Astrocyte (in vitro differentiated cells and primary cell): ENCODE measurements at regions not wholly inside any gene's neighbourhood (a gene's known extent, or its start where the extent isn't known, plus 50 kb on each side); places are given as distances from the start of the nearest gene placed in this dataset.

Experiments used
- DNase-seq: peaks from one replicate; pipeline ENCODE4 v3.0.0-alpha.2; 2010; ENCODE audit warnings: low read depth
- FAIRE-seq: peaks from 2 replicates; lab custom pipeline; 2011; peaks lifted over from hg19 to GRCh38; lab: Jason Lieb, UNC
- H2AFZ ChIP-seq: 2 replicates; pipeline ENCODE4 v1.6.0; 2012; ENCODE audit warnings: low read depth, low read length, inconsistent platforms
- H3K27ac ChIP-seq: 2 replicates; pipeline ENCODE4 v1.5.1; 2011; ENCODE audit warnings: low read depth, low read length, inconsistent platforms
- H3K27me3 ChIP-seq: 2 replicates; pipeline ENCODE4 v1.6.0; 2011; ENCODE audit warnings: low read length, inconsistent platforms; ENCODE audit not compliant: insufficient read depth
- H3K36me3 ChIP-seq: 2 replicates; pipeline ENCODE4 v1.5.1; 2011; ENCODE audit warnings: low read length, inconsistent platforms; ENCODE audit not compliant: insufficient read depth
- H3K4me1 ChIP-seq: 2 replicates; pipeline ENCODE4 v1.5.1; 2011; ENCODE audit warnings: low read length, inconsistent platforms; ENCODE audit not compliant: insufficient read depth
- H3K4me2 ChIP-seq: 2 replicates; pipeline ENCODE4 v1.6.0; 2012; ENCODE audit warnings: low read length, inconsistent platforms
- H3K4me3 ChIP-seq: 2 replicates; pipeline ENCODE4 v1.5.1; 2011; ENCODE audit warnings: low read depth, mild to moderate bottlenecking, low read length, inconsistent platforms; ENCODE audit not compliant: insufficient read depth
- H3K79me2 ChIP-seq: 2 replicates; pipeline ENCODE4 v1.6.0; 2012; ENCODE audit warnings: mild to moderate bottlenecking, low read length, inconsistent platforms; ENCODE audit not compliant: insufficient read depth
- H3K9ac ChIP-seq: 2 replicates; pipeline ENCODE4 v1.6.0; 2012; ENCODE audit warnings: mild to moderate bottlenecking, low read length, inconsistent platforms
- H3K9me3 ChIP-seq: 2 replicates; pipeline ENCODE4 v1.5.1; 2012; ENCODE audit warnings: low read depth, mild to moderate bottlenecking, low read length, inconsistent platforms; ENCODE audit not compliant: insufficient read depth
- H4K20me1 ChIP-seq: 2 replicates; pipeline ENCODE4 v1.6.0; 2012; ENCODE audit warnings: low read length, inconsistent platforms; ENCODE audit not compliant: insufficient read depth
- H3K27ac Mint-ChIP-seq: one replicate; pipeline ENCODE4 v1.8.0; 2021; ENCODE audit warnings: mild to moderate bottlenecking, mixed read lengths; ENCODE audit not compliant: unreplicated experiment
- H3K27me3 Mint-ChIP-seq: one replicate; pipeline ENCODE4 v1.8.0; 2021; ENCODE audit warnings: low read depth, mixed read lengths; ENCODE audit not compliant: unreplicated experiment
- H3K36me3 Mint-ChIP-seq: one replicate; pipeline ENCODE4 v1.8.0; 2021; ENCODE audit warnings: low read depth, mixed read lengths; ENCODE audit not compliant: unreplicated experiment
- H3K4me1 Mint-ChIP-seq: one replicate; pipeline ENCODE4 v1.8.0; 2021; ENCODE audit warnings: low read depth, mixed read lengths; ENCODE audit not compliant: unreplicated experiment
- H3K4me3 Mint-ChIP-seq: one replicate; pipeline ENCODE4 v1.8.0; 2021; ENCODE audit warnings: mild to moderate bottlenecking, moderate library complexity, mixed read lengths; ENCODE audit not compliant: unreplicated experiment
- H3K9me3 Mint-ChIP-seq: one replicate; pipeline ENCODE4 v1.8.0; 2021; ENCODE audit warnings: mild to moderate bottlenecking, mixed read lengths; ENCODE audit not compliant: unreplicated experiment
- CTCF ChIP-seq: IDR thresholded peaks from 2 replicates; pipeline ENCODE4 v1.5.1; 2011; ENCODE audit warnings: low read depth, mild to moderate bottlenecking, inconsistent platforms, low read length, moderate library complexity; ENCODE audit not compliant: insufficient read depth
- EZH2 ChIP-seq: IDR thresholded peaks from 2 replicates; pipeline ENCODE4 v1.6.1; 2012; ENCODE audit warnings: mild to moderate bottlenecking, low read length, inconsistent platforms; ENCODE audit not compliant: insufficient read depth

- H3K4me3 Mint-ChIP-seq = no peak overlapping the region
- H3K27ac Mint-ChIP-seq = no peak overlapping the region
- H3K9me3 Mint-ChIP-seq = peaks cover 9% of the 10 kb centered on the region
- Histone ChIP-seq H3K79me2 (no peaks in the 10 kb centered on the region), H3K4me3 (no peak overlapping the region), H3K27me3 (no peaks in the 10 kb centered on the region), H2AFZ (no peak overlapping the region), H3K9ac (no peak overlapping the region), H3K9me3 (no peaks in the 10 kb centered on the region), H4K20me1 (no peaks in the 10 kb centered on the region), H3K27ac (no peak overlapping the region), H3K36me3 (no peaks in the 10 kb centered on the region), H3K4me1 (peaks cover 5% of the 10 kb centered on the region), H3K4me2 (no peak overlapping the region)
- no peak for FAIRE-seq
- TF ChIP-seq EZH2 = no peak
- no peak for TF ChIP-seq CTCF
- H3K27me3 Mint-ChIP-seq = peaks cover 11% of the 10 kb centered on the region
- no peak for DNase-seq
- H3K4me1 Mint-ChIP-seq = peaks cover 10% of the 10 kb centered on the region
- H3K36me3 Mint-ChIP-seq = no peaks in the 10 kb centered on the region
Measured at GRCh38 chr4:38327174-38327573, 336.8 kb upstream of the KLF3 start.

- Histone ChIP-seq H2AFZ (no peak overlapping the region), H3K4me3 (no peak overlapping the region), H3K4me1 (no peaks in the 10 kb centered on the region), H3K27ac (no peak overlapping the region), H3K9me3 (no peaks in the 10 kb centered on the region), H3K36me3 (no peaks in the 10 kb centered on the region), H3K4me2 (no peak overlapping the region), H3K79me2 (no peaks in the 10 kb centered on the region), H3K27me3 (no peaks in the 10 kb centered on the region), H3K9ac (no peak overlapping the region), H4K20me1 (no peaks in the 10 kb centered on the region)
- H3K4me1 Mint-ChIP-seq = peaks cover 7% of the 10 kb centered on the region
- peaks cover 11% of the 10 kb centered on the region for H3K27me3 Mint-ChIP-seq
- no peaks in the 10 kb centered on the region for H3K36me3 Mint-ChIP-seq
- TF ChIP-seq CTCF = no peak
- TF ChIP-seq EZH2 = no peak
- DNase-seq (no peak), FAIRE-seq (no peak)
- H3K9me3 Mint-ChIP-seq = peaks cover 3% of the 10 kb centered on the region
- H3K27ac Mint-ChIP-seq = no peak overlapping the region
- no peak overlapping the region for H3K4me3 Mint-ChIP-seq
Measured at GRCh38 chr4:38328989-38329729, 334.8 kb upstream of the KLF3 start.

GRCh38 chr4:38330321-38330720 lies 333.7 kb upstream of the KLF3 start:
- H3K4me3 ChIP-seq = no peak overlapping the region
- H3K9me3 Mint-ChIP-seq = peaks cover 3% of the 10 kb centered on the region
- no peak for DNase-seq
- H3K4me3 Mint-ChIP-seq = no peak overlapping the region
- no peak for TF ChIP-seq CTCF
- no peak for TF ChIP-seq EZH2
- no peaks in the 10 kb centered on the region for H4K20me1 ChIP-seq
- no peaks in the 10 kb centered on the region for H3K9me3 ChIP-seq
- H3K27me3 Mint-ChIP-seq = peaks cover 11% of the 10 kb centered on the region
- H3K27me3 ChIP-seq = no peaks in the 10 kb centered on the region
- H3K79me2 ChIP-seq = no peaks in the 10 kb centered on the region
- no peak overlapping the region for H2AFZ ChIP-seq
- no peak overlapping the region for H3K27ac ChIP-seq
- H3K36me3 ChIP-seq = no peaks in the 10 kb centered on the region
- no peak overlapping the region for H3K9ac ChIP-seq
- H3K27ac Mint-ChIP-seq = no peak overlapping the region
- no peak overlapping the region for H3K4me2 ChIP-seq
- no peak for FAIRE-seq
- peaks cover 8% of the 10 kb centered on the region for H3K4me1 Mint-ChIP-seq
- H3K36me3 Mint-ChIP-seq = no peaks in the 10 kb centered on the region
- H3K4me1 ChIP-seq = no peaks in the 10 kb centered on the region
